Chondrocyte (in vitro differentiated cells): ENCODE measurements at regions not wholly inside any gene's neighbourhood (a gene's known extent, or its start where the extent isn't known, plus 50 kb on each side); places are given as distances from the start of the nearest gene placed in this dataset.

ENCODE experiments used
- DNase-seq: peaks from one replicate; pipeline ENCODE4 v3.0.0; 2021; ENCODE audit warnings: mixed read lengths, low spot score
- H3K27ac Mint-ChIP-seq: one replicate; pipeline ENCODE4 v1.8.0; 2021; ENCODE audit warnings: mild to moderate bottlenecking, moderate library complexity, mixed read lengths; ENCODE audit not compliant: unreplicated experiment
- H3K27me3 Mint-ChIP-seq: 2 replicates; pipeline ENCODE4 v1.8.0; 2021; ENCODE audit warnings: low read depth, mixed read lengths
- H3K36me3 Mint-ChIP-seq: 2 replicates; pipeline ENCODE4 v1.8.0; 2021; ENCODE audit warnings: low read depth, mixed read lengths
- H3K4me1 Mint-ChIP-seq: 2 replicates; pipeline ENCODE4 v1.8.0; 2021; ENCODE audit warnings: low read depth, mild to moderate bottlenecking, mixed read lengths
- H3K4me3 Mint-ChIP-seq: one replicate; pipeline ENCODE4 v1.8.0; 2021; ENCODE audit warnings: mild to moderate bottlenecking, moderate library complexity, mixed read lengths; ENCODE audit not compliant: unreplicated experiment
- H3K9me3 Mint-ChIP-seq: 2 replicates; pipeline ENCODE4 v1.8.0; 2021; ENCODE audit warnings: low read depth, mixed read lengths
- TF ChIP-seq, protein P1 (sequence below): fragments of 200-600 bp; sonication (generic); IDR thresholded peaks from 2 replicates; pipeline ENCODE4 v1.5.0; 2021; ENCODE audit warnings: antibody characterized with exemption, mild to moderate bottlenecking, moderate library complexity

DNA sequence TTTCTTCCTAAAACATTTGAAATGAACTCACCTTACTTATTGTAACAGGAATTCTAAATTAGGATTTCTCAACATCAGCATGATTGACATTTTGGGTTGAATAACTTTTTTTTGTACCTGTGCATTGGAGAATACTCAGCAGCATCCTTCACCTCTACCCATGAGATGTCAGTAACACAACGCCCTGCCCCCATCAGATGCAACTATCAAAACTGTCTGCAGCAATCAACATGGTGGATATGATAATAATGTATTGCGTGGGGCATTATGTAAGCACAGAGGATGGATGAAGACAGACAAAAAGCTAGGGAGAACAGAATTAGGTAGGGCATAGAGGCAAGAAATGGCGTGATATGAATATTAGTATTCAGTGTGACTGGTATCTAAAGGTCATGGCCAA is 94.1 kb downstream of the PLK2 start:
- no peak for DNase-seq
- TF ChIP-seq, protein P1, sequence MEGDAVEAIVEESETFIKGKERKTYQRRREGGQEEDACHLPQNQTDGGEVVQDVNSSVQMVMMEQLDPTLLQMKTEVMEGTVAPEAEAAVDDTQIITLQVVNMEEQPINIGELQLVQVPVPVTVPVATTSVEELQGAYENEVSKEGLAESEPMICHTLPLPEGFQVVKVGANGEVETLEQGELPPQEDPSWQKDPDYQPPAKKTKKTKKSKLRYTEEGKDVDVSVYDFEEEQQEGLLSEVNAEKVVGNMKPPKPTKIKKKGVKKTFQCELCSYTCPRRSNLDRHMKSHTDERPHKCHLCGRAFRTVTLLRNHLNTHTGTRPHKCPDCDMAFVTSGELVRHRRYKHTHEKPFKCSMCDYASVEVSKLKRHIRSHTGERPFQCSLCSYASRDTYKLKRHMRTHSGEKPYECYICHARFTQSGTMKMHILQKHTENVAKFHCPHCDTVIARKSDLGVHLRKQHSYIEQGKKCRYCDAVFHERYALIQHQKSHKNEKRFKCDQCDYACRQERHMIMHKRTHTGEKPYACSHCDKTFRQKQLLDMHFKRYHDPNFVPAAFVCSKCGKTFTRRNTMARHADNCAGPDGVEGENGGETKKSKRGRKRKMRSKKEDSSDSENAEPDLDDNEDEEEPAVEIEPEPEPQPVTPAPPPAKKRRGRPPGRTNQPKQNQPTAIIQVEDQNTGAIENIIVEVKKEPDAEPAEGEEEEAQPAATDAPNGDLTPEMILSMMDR, result no peak
- Mint-ChIP-seq H3K27me3 (no peaks in the 10 kb centered on the region), H3K27ac (no peak overlapping the region), H3K4me3 (no peak overlapping the region), H3K9me3 (no peaks in the 10 kb centered on the region), H3K36me3 (no peaks in the 10 kb centered on the region), H3K4me1 (no peaks in the 10 kb centered on the region)

DNA sequence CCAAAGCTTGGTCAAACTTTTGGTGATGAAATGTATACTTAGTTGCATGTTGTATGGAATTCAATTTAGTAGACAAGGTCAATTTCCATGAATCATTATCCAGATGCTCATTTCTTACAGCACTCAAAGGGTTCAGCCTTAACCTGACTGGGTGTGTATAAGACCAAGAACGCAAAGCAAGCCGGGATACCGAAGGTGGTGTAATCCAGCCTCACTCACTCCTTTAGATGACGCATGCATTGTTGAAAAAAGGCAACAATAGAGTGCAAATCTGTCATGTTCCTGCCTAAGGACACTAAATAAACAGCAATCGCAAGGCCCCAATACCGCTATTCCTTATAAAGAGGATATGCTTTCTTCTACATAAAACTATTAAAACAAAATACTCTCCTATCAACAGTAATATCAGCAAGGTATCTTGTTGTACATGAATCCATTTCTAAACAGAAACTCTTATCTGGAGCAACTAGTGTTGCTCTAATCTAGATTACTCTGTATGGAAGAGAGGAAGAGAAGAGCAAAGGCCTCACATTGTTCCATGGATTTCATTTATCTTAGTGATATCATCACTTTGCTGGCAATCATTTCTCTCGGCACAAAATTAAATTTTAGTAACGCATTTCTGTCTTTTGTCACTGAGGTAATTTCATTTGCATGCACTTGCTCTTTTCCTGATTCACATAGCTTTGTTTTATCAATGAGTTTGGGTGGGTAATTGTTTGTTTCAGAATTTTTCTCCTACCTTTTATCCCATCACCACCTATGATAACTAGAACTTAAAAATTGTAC is 96.2 kb downstream of the PLK2 start:
- Mint-ChIP-seq H3K4me1 (peaks cover under 1% of the 10 kb centered on the region), H3K36me3 (no peaks in the 10 kb centered on the region), H3K4me3 (no peak overlapping the region), H3K9me3 (no peaks in the 10 kb centered on the region), H3K27ac (no peak overlapping the region), H3K27me3 (no peaks in the 10 kb centered on the region)
- TF ChIP-seq, protein P1, result no peak
- no peak for DNase-seq

DNA sequence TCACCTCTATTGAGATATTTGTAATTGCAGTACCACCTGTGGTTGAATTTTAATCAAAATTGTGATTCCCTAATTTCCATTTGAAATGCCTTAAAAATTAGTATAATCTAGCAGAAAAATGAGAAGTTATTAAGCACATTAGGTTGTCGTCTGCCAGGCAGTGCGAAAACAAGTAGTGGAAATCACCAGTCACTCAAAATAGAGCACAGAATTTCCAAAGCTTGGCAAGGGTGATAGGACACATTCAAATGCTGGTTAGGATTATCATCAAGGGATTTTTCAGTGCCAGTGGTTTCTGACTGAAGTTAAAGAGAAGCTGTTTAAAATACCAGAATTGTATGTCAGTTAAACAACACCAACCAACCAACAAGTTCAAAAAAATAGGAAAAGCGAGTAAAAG is 97.8 kb downstream of the PLK2 start:
- Mint-ChIP-seq H3K36me3 (no peaks in the 10 kb centered on the region), H3K27me3 (no peaks in the 10 kb centered on the region), H3K27ac (no peak overlapping the region), H3K4me1 (peaks cover 4% of the 10 kb centered on the region), H3K4me3 (no peak overlapping the region), H3K9me3 (no peaks in the 10 kb centered on the region)
- TF ChIP-seq, protein P1, result no peak
- DNase-seq, result no peak

DNA sequence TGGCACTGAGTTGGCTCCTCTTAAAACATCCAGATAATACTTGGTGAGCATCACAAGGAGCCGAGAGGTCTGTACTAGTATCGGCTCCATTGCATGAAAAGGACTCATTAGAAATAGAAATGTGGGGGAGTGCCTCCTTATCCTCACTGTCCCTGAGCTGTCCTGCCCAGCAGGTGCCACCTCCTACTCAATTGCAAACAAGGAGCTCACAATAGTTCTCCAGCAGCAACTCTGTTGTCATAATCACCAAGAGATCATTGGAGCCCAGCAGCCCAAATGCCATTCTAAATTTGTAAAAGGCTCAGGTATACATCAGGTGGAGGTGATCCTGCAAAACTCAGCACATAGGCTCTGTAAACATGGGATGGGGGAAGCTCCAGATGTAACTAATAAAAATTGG is 99.1 kb downstream of the PLK2 start:
- TF ChIP-seq, protein P1, result no peak
- Mint-ChIP-seq H3K27ac (no peak overlapping the region), H3K36me3 (no peaks in the 10 kb centered on the region), H3K4me1 (peaks cover 4% of the 10 kb centered on the region), H3K27me3 (no peaks in the 10 kb centered on the region), H3K9me3 (no peaks in the 10 kb centered on the region), H3K4me3 (no peak overlapping the region)
- no peak for DNase-seq

DNA sequence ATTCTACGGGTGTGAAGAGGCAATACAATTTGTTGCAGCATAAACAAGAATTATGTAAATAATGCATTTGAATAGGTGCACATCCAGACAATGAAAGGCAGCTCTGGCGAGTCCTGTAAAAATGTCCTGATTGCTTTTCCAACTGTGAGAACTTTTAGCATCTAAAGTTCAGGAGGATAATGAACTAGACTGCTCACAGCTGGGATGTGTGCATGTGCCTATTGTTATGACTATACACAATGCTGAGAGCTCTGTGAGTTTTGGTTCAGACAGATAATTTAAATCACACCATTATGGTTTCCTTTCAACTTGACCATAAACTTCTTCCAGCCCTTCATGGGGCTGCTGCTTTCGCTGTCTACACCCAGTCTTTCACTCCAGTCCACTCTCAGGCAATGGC is 99.9 kb downstream of the PLK2 start:
- H3K27ac Mint-ChIP-seq, result no peak overlapping the region
- H3K4me3 Mint-ChIP-seq, result no peak overlapping the region
- no peak for DNase-seq
- H3K27me3 Mint-ChIP-seq, result no peaks in the 10 kb centered on the region
- H3K4me1 Mint-ChIP-seq, result peaks cover 4% of the 10 kb centered on the region
- TF ChIP-seq, protein P1, result no peak
- no peaks in the 10 kb centered on the region for H3K36me3 Mint-ChIP-seq
- H3K9me3 Mint-ChIP-seq, result no peaks in the 10 kb centered on the region
